ENCODE measurements at regions not wholly inside any gene's neighbourhood (a gene's known extent, or its start where the extent isn't known, plus 50 kb on each side); places are given as distances from the start of the nearest gene placed in this dataset.
A peak's percentile ranks its signal among the peaks of the same experiment; 100 is the strongest.
"Not testable (repeated sequence)": the region's sequence is repeated elsewhere in the genome, so short reads cannot be mapped to it uniquely, and the experiment has no call there.

DNA sequence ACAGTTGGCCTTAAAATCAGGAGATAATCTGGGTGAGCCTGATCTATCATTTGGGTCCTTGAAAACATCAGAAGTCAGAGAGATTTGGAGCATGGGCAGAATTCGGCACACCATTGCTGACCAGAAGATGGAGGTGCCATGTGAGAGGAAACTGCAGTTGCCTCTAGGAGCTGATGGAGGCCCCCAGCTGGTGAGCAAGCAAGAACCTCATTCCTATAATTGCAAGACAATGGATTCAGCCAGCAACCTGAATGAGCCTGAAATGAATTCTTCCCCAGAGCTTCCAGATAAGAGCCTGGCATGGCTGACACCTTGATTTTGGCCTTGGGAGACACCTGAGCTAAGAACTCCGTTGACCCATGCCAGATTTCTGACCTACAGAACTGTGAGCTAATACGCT lies 76.3 kb upstream of the FYN start:
- no peak for DNase-seq (ENCODE audit: low spot score in 2 of 2)
- Histone ChIP-seq H3K4me1 (peaks cover 8% of the 10 kb centered on the region; the same call in 1 of the 2 replicates), H3K9me3 (no peaks in the 10 kb centered on the region), H3K27me3 (ENCODE audit: low read depth) (peaks cover 42% of the 10 kb centered on the region), H3K36me3 (replicated peaks) (no peaks in the 10 kb centered on the region), H3K4me3 (no peak overlapping the region)
- in situ Hi-C loops (cut with MboI; ENCODE audit: low sequenced_read_pairs), result no loop called here

DNA sequence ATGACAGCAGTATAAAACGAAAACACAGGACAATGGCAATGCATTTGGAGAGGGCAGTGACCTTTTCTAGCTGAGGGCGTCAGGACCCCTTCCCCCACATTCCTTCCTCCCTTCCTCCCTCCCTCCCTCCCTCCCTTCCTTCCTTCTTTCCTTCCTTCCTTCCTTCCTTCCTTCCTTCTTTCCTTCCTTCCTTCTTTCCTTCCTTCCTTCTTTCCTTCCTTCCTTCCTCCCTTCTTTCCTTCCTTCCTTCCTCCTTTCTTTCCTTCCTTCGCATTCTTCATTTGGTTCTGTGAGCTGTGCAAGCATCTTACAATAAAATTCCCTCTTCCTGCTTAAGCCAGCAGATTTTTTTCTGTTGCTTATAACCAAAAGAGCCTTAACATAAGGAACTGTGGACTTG lies 76.7 kb upstream of the FYN start:
- peaks cover 42% of the 10 kb centered on the region for H3K27me3 ChIP-seq (ENCODE audit: low read depth)
- in situ Hi-C loops (cut with MboI; ENCODE audit: low sequenced_read_pairs); H3K36me3 ChIP-seq (replicated peaks); H3K4me1 ChIP-seq; H3K4me3 ChIP-seq; DNase-seq (ENCODE audit: low spot score in 2 of 2); H3K9me3 ChIP-seq: not testable (repeated sequence)

DNA sequence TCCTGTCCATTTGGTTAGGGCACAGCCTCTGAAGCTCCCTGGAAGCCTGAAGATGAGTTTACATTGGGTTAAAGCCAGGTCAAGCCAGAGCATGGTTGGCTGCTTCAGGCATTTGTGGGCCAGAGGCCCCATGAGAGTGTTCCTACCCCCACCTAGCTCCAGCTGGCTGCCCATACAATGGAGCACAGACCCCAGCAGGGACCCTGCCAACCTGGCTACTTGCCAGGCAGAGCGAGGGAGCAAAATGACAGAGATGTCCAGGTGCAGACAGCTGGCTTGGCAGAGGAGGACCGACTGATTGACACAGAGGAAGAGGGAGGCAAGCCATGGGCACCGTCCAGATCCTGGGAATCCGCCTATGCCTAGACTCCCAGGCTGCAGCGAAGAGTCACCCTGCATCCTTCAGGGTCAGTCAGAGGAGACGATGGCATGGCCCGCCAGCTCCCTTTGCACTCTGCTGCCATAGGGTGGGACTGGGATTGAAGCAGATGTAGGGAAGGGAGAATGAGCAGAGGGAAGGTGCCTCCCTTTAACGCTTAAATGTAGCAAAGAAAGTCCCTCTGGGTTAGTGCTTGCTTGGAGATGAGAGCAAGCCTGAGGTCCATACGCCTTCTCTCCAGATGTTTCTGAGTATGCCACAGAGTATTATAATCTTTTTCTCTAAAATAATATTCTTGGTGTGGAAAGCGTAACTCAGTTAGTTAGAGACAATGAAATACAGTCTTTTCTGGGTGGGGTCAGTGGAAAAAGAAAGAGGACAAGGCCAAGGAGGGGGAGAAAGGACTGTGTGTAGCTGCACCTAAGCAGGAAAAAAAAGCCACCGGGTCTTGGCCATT lies 77.6 kb upstream of the FYN start:
- no peak for DNase-seq (ENCODE audit: low spot score in 2 of 2)
- in situ Hi-C loops (cut with MboI; ENCODE audit: low sequenced_read_pairs), result no loop called here

DNA sequence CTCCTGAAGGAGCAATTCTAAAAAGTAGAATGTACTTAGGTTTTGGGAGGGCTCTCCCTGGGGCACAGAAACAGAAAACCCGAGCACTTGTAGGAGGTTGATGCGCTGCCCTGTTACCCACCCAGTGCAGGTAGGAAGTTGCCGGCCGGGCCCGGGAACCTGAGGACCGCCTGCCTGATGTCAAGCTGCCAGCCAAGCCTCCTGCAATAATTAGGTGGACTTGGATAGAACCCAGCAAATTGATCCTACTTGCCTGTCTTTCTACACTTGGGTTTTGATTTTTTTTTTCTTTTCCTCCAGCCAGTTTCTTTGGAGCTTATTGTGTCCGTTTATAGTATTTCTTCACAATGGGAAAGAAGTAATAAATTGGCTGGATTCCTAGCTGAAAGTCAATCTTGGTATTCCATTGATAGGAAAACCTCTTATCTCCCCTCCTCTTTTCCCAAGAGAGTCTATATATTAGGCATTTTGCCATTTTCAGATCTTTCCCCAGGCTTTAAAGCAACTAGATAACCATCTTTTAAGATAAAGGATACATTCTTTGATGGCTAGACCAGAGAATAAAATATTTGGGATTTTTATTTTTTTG lies 78.3 kb upstream of the FYN start:
- in situ Hi-C loops (cut with MboI; ENCODE audit: low sequenced_read_pairs), result no loop called here
- no peaks in the 10 kb centered on the region for H3K36me3 ChIP-seq (replicated peaks)
- peaks cover 50% of the 10 kb centered on the region for H3K27me3 ChIP-seq (ENCODE audit: low read depth)
- H3K9me3 ChIP-seq, result no peaks in the 10 kb centered on the region
- no peak overlapping the region for H3K4me3 ChIP-seq
- DNase-seq (ENCODE audit: low spot score in 2 of 2), result no peak
- peaks cover 8% of the 10 kb centered on the region; the same call in 1 of the 2 replicates for H3K4me1 ChIP-seq

More for the DNA sequence above, 77.6 kb upstream of the FYN start:
- Histone ChIP-seq H3K4me1 (peaks cover 8% of the 10 kb centered on the region; the same call in 1 of the 2 replicates), H3K27me3 (ENCODE audit: low read depth) (peaks cover 47% of the 10 kb centered on the region), H3K36me3 (replicated peaks) (no peaks in the 10 kb centered on the region), H3K9me3 (no peaks in the 10 kb centered on the region), H3K4me3 (no peak overlapping the region)

DNA sequence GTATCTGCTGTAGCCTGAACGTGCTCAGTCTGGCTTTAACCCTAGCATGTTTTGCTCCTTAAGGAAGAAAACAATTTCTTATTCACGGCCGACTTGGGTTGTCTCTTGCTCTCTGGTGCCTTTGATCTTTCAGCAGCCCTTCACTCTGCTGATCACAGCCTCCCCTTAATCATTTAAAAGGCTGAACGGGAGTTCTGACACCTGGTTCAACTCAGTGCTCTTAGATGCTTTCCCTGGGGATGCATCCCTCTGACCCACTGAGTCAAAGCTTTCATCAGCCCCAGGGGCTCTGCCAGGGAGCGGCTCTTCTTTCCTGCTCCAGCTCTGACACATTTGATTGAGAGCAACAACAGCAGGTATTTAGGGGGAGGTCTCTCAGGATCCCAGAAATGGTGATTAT lies 79.0 kb upstream of the FYN start:
- DNase-seq (ENCODE audit: low spot score in 2 of 2), result no peak
- Histone ChIP-seq H3K4me1 (peaks cover 8% of the 10 kb centered on the region; the same call in 1 of the 2 replicates), H3K27me3 (ENCODE audit: low read depth) (peaks cover 52% of the 10 kb centered on the region), H3K9me3 (no peaks in the 10 kb centered on the region), H3K36me3 (replicated peaks) (no peaks in the 10 kb centered on the region), H3K4me3 (no peak overlapping the region)
- in situ Hi-C loops (cut with MboI; ENCODE audit: low sequenced_read_pairs), result no loop called here

DNA sequence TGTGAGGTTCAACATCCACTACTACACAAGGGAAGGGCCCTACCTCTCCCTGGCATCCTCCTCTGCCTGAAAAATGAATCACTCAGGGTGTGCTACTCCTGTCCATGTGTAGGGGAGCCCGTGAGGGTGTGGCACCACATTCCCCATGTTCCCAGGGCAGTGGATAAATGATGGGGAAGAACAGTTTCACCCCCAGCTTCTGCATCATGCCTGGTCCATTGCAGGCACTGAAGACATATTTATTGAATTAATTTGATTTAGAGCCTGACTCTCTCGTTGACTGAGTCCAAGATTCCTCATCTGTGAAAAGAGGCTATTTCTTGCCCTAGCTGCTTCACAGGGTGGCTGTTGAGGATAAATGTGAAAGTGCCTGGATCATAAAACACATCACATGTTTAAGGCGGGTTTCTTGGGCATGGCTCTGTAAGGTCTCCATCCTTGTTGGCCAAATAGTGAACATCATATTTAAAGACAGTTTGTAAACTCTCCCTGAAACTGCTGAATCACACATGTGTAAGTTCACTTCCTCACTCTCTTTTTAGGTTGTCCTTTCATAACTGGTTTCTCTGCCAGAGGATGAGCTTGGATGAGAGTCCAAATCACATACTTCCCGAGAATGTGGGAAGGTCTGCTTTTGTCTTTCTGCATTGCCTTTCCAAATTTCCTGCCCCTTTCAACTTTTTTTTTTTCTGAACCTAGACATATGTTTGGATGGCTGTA lies 79.7 kb upstream of the FYN start:
- Histone ChIP-seq H3K4me1 (peaks cover 8% of the 10 kb centered on the region; the same call in 1 of the 2 replicates), H3K27me3 (ENCODE audit: low read depth) (peaks cover 52% of the 10 kb centered on the region), H3K36me3 (replicated peaks) (no peaks in the 10 kb centered on the region), H3K9me3 (no peaks in the 10 kb centered on the region), H3K4me3 (no peak overlapping the region)
- DNase-seq (ENCODE audit: low spot score in 2 of 2), result no peak
- in situ Hi-C loops (cut with MboI; ENCODE audit: low sequenced_read_pairs), result no loop called here

DNA sequence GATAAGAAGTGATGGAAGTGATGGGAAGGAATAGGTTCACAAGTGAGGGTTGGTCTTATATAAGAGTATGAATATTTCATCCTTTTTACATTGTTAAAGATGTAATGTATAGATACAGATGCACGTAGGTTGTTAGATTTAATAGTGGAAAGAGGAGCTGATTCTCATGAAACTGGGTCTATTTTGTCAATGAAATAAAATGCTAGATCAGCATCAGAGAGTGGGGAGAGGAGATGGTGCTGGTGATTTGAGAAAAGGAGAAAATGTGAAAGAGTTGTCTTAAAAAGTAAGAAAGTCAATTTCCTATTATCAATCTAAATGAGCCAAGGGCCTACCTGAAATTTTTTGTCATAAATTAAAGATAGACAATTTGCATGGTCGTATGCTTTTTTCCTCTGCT lies 82.8 kb upstream of the FYN start:
- no peaks in the 10 kb centered on the region for H3K9me3 ChIP-seq
- in situ Hi-C loops (cut with MboI; ENCODE audit: low sequenced_read_pairs), result no loop called here
- DNase-seq (ENCODE audit: low spot score in 2 of 2), result no peak
- no peaks in the 10 kb centered on the region for H3K4me1 ChIP-seq
- no peak overlapping the region for H3K4me3 ChIP-seq
- no peaks in the 10 kb centered on the region for H3K36me3 ChIP-seq (replicated peaks)
- H3K27me3 ChIP-seq (ENCODE audit: low read depth), result peaks cover 61% of the 10 kb centered on the region

DNA sequence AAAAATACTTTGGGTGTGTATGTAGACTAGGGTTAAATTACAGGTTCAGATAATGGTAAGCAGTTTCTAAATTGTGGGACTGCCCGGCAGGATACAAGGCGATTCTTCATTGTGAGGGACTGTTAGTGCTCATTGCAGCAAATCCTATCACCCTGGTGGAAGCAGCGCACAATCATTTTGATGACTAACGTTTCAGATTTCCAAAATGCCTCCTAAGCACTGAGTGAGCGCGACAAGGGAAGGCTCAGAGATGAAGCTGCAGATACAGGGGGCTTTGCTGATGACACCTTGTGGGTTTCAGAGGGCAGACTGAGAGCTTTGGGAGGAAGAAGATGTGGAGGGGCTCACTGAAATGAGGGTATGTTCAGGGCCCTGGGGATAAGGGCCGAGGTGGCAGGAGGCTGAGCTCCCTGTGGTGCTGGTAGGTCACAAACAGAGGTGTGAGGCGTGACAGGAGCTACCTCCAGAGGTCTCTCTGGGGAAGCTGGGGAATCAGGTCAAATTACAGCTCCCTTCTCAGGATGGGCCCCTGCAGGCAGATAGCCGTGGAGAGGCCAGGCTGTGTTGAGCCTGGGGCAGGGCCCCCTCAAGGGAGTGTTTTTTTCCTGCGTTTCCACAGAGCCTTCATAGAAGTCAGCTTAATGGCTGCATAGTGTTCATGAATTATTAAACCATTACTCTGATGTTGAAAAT lies 84.5 kb upstream of the FYN start:
- DNase-seq (ENCODE audit: low spot score in 2 of 2), result peak in 1 of 2 experiments; percentile 12
- Histone ChIP-seq H3K4me3 (no peak overlapping the region), H3K9me3 (no peaks in the 10 kb centered on the region), H3K27me3 (ENCODE audit: low read depth) (peaks cover 46% of the 10 kb centered on the region), H3K4me1 (no peaks in the 10 kb centered on the region), H3K36me3 (replicated peaks) (no peaks in the 10 kb centered on the region)
- in situ Hi-C loops (cut with MboI; ENCODE audit: low sequenced_read_pairs), result no loop called here

DNA sequence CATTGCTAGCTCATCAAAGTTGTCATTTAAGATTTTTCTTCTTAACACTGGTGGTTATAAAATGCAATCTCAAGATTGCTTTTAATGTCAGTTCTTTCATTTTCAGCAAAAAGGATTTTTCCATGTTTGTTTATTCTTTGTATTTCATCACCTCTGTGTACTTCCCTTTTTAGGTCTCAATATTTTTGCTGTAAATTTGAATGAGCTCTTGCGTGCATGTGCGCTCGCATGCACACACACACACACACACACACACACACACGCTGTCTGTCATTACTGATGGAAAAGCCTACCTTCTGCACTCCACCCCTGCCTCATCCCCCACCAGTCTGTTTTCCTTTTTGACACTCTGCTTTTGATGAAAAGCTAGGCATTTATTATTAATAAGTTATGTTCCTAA lies 85.3 kb upstream of the FYN start:
- DNase-seq (ENCODE audit: low spot score in 2 of 2), result no peak
- no peaks in the 10 kb centered on the region for H3K9me3 ChIP-seq
- no peaks in the 10 kb centered on the region for H3K4me1 ChIP-seq
- peaks cover 38% of the 10 kb centered on the region for H3K27me3 ChIP-seq (ENCODE audit: low read depth)
- H3K4me3 ChIP-seq, result no peak overlapping the region
- in situ Hi-C loops (cut with MboI; ENCODE audit: low sequenced_read_pairs), result no loop called here
- H3K36me3 ChIP-seq (replicated peaks), result no peaks in the 10 kb centered on the region

DNA sequence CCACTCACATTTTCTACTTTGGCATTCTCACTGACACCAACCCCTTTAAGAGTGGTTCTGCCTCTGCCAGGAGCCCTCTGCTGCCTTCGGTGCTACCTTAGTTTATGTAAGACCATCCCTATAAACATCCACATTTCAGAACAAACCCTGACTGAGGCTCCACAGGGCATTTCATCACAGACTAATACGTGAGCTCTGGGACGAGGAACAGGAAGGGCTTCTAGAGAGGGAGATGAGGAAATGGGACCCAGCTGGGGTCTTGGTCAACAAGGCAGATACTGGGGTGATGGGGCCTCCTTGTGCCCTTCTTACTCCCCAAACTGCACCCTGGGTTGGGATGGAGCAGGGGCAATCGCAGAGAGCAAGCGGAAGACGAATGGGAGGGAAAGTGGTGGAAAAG lies 86.5 kb upstream of the FYN start:
- in situ Hi-C loops (cut with MboI; ENCODE audit: low sequenced_read_pairs), result no loop called here

DNA sequence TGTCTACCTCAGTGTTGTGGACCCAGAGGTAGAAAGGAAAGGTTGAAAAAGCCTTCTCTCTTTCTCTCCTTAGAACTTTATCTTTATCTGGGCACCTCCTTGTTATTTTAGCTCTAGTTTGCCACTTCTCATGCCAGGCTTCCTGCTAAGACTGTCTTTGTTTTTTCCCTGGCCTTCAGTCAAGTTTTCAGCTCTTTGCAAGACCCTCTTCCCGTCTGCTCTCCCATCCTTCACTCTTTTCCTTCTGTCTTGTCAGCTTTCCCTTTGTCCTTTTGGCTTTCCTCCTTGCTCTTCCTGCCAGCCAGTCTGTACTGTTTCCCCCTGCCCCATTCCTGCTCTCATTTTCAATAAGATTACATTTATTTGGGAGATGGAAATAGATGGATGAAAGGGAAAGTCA lies 86.8 kb upstream of the CCN6 start:
- in situ Hi-C loops (cut with MboI; ENCODE audit: low sequenced_read_pairs), result no loop called here
- DNase-seq (ENCODE audit: low spot score in 2 of 2), result no peak
- Histone ChIP-seq H3K4me3 (no peak overlapping the region), H3K9me3 (no peaks in the 10 kb centered on the region), H3K36me3 (replicated peaks) (no peaks in the 10 kb centered on the region), H3K4me1 (no peaks in the 10 kb centered on the region), H3K27me3 (ENCODE audit: low read depth) (peaks cover 32% of the 10 kb centered on the region)

More for the DNA sequence above, 86.5 kb upstream of the FYN start:
- Histone ChIP-seq H3K9me3 (no peaks in the 10 kb centered on the region), H3K36me3 (replicated peaks) (no peaks in the 10 kb centered on the region), H3K4me1 (no peaks in the 10 kb centered on the region), H3K4me3 (no peak overlapping the region), H3K27me3 (ENCODE audit: low read depth) (peaks cover 28% of the 10 kb centered on the region)
- DNase-seq (ENCODE audit: low spot score in 2 of 2), result no peak

DNA sequence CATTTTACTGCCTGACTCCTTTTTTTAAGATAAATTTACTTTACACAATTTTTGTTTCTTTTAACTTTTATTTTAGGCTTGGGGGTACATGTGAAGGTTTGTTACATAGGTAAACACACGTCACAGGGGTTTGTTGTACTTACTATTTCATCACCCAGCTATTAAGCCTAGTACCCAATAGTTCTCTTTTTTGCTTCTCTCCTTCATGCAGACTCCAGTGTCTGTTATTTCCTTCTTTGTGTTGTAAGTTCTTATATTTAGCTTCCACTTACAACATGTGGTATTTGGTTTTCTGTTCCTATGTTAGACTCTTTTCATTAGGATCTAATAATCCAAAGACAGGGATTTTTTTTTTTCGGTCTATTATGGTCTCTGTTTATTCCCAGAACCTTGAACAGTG lies 83.5 kb upstream of the CCN6 start:
- Histone ChIP-seq H3K9me3 (no peaks in the 10 kb centered on the region), H3K4me1 (no peaks in the 10 kb centered on the region), H3K27me3 (ENCODE audit: low read depth) (peaks cover 27% of the 10 kb centered on the region), H3K36me3 (replicated peaks) (no peaks in the 10 kb centered on the region), H3K4me3 (no peak overlapping the region)
- in situ Hi-C loops (cut with MboI; ENCODE audit: low sequenced_read_pairs), result no loop called here
- DNase-seq (ENCODE audit: low spot score in 2 of 2), result no peak

DNA sequence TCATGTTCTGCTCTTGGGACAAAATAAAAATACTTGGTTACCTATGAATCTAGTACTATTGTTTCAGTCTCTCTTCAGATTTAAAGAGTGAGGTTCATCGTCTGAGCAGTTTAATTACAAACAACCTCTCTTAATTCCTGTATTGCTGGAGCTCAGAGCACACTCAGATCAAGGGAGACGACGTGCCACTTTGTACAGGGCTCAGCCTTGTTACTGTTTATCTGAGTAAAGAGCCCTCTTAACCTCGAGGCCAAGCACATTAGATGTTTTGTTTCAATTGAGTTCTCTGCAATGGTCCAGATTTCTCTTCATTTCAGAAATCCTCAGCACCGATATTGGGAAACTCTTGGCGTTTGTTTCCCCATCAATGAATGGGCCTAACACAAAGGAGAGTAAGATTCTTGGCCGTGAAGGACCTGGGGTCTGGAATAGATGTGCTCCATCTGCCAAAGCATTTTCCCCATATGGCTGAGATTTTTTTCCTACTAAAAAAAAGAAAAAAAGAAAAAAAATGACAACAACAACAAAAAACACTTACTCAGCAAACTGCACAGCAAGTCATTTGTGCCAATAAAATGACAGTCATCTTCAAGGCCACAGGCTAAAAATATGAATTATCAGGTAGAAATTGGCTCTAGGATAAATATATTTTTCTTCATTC lies 82.6 kb upstream of the CCN6 start:
- in situ Hi-C loops (cut with MboI; ENCODE audit: low sequenced_read_pairs), result no loop called here
- DNase-seq (ENCODE audit: low spot score in 2 of 2), result no peak
- peaks cover 19% of the 10 kb centered on the region for H3K27me3 ChIP-seq (ENCODE audit: low read depth)
- no peak overlapping the region for H3K4me3 ChIP-seq
- no peaks in the 10 kb centered on the region for H3K36me3 ChIP-seq (replicated peaks)
- no peaks in the 10 kb centered on the region for H3K9me3 ChIP-seq
- H3K4me1 ChIP-seq, result no peaks in the 10 kb centered on the region
